Coronary artery (tissue), 2 donors: ENCODE measurements at regions not wholly inside any gene's neighbourhood (a gene's known extent, or its start where the extent isn't known, plus 50 kb on each side); places are given as distances from the start of the nearest gene placed in this dataset.
"Not testable (repeated sequence)": the region's sequence is repeated elsewhere in the genome, so short reads cannot be mapped to it uniquely, and the experiment has no call there.

Source experiments
- DNase-seq: peaks from one replicate; pipeline ENCODE4 v3.0.0-alpha.2; 2017; ENCODE audit warnings: low spot score
- H3K27ac ChIP-seq, 2 donors: fragments of 200-600 bp; sonication (generic); one replicate each; pipeline ENCODE4 v1.5.1; 2016 to 2019
- H3K4me3 ChIP-seq: fragments of 200-600 bp; sonication (generic); 2 replicates; pipeline ENCODE4 v1.5.1; 2016; ENCODE audit warnings: mild to moderate bottlenecking, moderate library complexity
- CTCF ChIP-seq: fragments of 200-600 bp; sonication (generic); IDR thresholded peaks from one replicate; pipeline ENCODE4 v1.5.1; 2019; ENCODE audit warnings: antibody characterized with exemption

DNA sequence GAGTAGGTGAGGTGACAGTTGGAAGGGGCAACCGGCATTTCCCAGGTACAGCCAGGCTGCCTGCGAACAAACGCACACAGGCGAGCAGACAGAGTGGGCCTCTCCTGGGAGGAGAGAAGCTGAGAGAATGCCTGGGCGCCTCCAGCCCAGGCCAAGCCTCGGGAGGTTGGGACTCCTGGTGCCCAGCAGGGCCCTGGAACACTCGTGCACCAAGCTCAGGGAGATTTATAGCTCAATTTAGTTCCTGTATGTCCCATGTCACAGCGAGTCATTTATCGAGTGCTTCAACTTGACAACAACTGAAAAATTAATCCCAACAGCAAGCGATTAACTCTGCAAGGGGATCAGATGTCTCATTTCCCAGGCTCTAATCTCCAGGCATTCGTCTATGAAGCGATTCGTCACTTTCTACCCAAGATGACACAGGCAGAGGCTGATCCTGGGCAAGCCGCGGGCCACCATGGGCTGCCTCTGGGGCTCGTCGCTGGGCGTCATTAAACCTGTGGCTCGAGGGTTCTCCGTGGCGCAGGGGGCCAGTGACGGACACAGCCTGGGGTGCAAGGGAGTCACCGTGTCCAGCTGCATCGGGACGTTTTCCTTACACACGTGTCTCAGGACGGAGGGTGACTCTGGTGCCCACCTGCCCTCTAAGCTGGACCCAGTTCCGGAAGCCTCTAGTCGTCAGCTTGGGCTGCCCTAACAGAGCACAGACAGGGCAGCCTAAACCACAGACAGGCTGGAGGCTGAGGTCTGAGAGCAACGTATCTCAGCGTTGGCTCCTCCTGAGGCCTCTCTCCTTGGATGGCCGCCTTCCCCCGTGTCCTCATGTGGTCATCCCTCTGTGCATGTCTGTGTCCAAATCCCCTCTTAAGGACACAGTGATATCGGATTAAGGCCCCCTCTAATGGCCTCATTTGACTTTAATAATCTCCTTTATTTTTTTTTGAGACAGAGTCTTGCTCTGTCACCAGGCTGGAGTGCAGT lies 154.1 kb downstream of the CTTN start:
- DNase-seq, result no peak
- H3K4me3 ChIP-seq, result no peak overlapping the region
- H3K27ac ChIP-seq, result no peak overlapping the region
- no peak for TF ChIP-seq CTCF

DNA sequence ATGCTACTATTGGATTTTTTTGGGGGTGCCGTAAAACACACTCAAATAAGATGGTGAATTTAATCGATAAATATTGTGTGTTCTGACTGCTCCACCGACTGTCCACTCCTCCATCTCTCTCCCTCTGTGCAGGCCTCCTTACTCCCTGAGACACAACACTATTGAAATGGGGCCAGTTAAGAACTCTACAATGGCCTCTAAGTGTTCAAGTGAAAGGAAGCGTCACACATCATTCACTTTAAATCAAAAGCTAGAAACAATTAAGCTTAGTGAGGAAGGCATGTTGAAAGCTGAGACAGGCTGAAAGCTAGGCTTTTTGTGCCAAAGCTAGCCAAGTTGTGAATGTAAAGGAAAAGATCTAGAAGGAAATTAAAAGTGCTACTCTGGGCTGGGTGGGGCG lies 156.7 kb downstream of the CTTN start:
- TF ChIP-seq CTCF, result no peak
- Histone ChIP-seq H3K4me3 (no peak overlapping the region), H3K27ac (no peak overlapping the region)
- no peak for DNase-seq

- DNase-seq, result no peak
- no peak overlapping the region for H3K4me3 ChIP-seq
- no peak for TF ChIP-seq CTCF
- no peak overlapping the region for H3K27ac ChIP-seq
These were observed 158.8 kb downstream of the CTTN start for GRCh38 chr11:70556884-70557741.

DNA sequence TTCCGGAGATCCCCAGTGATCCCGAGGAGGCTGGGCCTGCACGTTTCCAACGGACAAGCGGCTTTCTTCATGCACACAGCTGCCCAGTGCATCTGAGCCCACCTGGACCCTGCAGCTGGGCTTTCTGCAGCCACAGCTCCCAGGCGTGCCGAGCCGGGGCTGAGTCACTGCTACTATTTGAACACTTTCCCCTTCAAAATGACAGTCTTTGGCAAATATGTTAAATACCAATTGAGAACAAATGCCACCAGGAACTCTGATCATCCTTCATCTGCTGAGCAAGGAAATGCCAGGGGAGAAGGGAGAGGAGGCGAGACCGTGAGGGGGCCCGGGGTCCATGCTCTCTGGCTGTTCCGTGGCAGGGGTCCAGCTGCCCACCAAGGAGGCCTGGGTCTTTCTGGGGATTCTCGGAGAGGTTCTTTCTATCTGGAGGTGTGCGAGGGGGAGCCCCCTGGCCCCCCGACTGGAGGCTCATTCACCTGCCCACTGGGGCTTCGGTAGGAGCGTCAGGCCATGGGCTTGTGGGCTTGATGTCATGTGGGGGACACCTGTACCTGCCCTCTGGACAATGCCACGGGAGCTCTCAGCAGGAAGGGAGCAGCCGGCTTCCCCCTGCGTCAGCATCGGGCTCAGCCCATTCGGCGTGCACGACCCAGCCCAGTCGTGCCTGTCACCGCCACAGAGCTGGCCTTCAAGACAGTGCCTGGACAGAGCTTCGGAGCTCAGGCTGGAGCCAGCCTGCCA lies 159.6 kb downstream of the CTTN start:
- no peak for TF ChIP-seq CTCF
- Histone ChIP-seq H3K27ac (no peak overlapping the region), H3K4me3 (no peak overlapping the region)
- DNase-seq, result no peak

DNA sequence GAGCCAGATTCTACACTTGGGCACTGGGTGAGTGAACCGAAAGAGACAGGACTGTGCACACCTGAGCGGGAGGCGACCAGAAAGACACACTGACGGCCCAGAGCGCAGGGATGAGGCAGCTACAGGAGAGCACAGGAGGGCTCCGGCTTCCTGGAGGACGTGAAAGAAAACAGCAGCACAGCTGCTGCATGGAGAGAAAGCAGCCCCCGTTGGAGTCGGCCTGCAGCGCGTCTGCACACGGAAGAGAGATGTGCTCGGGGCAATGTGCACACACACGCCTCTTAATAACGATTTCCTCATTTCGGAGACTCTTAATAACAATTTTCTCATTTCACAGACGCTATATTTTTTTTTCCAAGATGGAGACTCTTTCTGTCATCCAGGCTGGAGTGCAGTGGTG lies 160.4 kb downstream of the CTTN start:
- Histone ChIP-seq H3K4me3 (no peak overlapping the region), H3K27ac (no peak overlapping the region)
- TF ChIP-seq CTCF, result no peak
- DNase-seq, result no peak

DNA sequence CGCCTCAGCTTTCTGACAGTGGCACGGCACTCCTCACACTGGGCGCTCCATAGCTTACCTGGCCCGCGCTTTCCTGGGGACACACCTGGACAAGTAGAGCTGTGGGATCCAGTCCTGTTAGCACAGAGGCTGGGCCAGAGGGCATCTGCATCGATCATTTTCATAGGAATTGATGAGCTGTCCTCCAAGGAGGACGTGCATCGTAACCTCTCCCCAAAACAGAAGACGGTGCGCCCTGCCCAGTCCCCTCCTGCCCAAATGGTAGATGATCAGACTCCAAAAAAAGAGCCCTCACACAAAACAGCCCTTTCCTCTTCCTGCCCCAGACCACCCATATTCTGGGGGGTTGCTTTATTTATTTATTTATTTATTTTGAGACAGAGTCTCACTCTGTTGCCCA lies 161.2 kb downstream of the CTTN start:
- TF ChIP-seq CTCF, result no peak
- Histone ChIP-seq H3K27ac (no peak overlapping the region), H3K4me3 (no peak overlapping the region)
- no peak for DNase-seq

- not testable (repeated sequence) for DNase-seq, H3K4me3 ChIP-seq, H3K27ac ChIP-seq
These were observed 162.3 kb downstream of the CTTN start for GRCh38 chr11:70560621-70561020.
